ENCODE measurements at regions not wholly inside any gene's neighbourhood (a gene's known extent, or its start where the extent isn't known, plus 50 kb on each side); places are given as distances from the start of the nearest gene placed in this dataset.
"Not testable (repeated sequence)": the region's sequence is repeated elsewhere in the genome, so short reads cannot be mapped to it uniquely, and the experiment has no call there.

DNA sequence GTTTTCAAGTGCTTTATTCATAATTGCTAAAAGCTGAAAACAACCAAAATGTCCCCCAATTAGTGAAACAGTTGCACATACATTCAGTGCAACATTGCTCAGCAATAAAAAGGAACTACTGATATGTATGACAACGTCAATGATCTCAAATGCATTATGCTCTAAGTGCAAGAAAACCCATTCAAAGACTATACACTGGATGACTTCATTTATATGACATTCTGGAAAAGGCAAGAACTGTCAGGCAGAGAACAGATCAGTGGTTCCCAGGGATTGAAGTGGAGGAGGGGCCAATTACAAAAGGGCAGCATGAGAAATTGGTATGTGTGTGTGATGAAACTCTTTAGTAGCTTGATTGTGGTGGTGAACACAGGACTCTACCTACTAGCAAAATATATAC, 585.6 kb downstream of the TBL1XR1 start:
- no peak for DNase-seq (ENCODE audit: low spot score in 2 of 2)
- intact Hi-C loops (cut with DNase I; ENCODE audit: low total_unique reads) = no loop called here
- TF ChIP-seq POLR2A (IDR thresholded peaks at IDR 0.05) = no peak
- H3K4me3 ChIP-seq (ENCODE audit: low read depth, poor library complexity, severe bottlenecking) = no peak overlapping the region
- WGBS, 2 donors = 69 to 83% methylated on average over 1 of the region's 1 CpG

- H3K4me3 ChIP-seq (ENCODE audit: low read depth, poor library complexity, severe bottlenecking) = no peak overlapping the region
- TF ChIP-seq, protein P1, sequence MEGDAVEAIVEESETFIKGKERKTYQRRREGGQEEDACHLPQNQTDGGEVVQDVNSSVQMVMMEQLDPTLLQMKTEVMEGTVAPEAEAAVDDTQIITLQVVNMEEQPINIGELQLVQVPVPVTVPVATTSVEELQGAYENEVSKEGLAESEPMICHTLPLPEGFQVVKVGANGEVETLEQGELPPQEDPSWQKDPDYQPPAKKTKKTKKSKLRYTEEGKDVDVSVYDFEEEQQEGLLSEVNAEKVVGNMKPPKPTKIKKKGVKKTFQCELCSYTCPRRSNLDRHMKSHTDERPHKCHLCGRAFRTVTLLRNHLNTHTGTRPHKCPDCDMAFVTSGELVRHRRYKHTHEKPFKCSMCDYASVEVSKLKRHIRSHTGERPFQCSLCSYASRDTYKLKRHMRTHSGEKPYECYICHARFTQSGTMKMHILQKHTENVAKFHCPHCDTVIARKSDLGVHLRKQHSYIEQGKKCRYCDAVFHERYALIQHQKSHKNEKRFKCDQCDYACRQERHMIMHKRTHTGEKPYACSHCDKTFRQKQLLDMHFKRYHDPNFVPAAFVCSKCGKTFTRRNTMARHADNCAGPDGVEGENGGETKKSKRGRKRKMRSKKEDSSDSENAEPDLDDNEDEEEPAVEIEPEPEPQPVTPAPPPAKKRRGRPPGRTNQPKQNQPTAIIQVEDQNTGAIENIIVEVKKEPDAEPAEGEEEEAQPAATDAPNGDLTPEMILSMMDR (IDR thresholded peaks at IDR 0.05) = no peak
- no peak for TF ChIP-seq POLR2A (IDR thresholded peaks at IDR 0.05)
- 75 to 88% methylated on average over 5 of the region's 5 CpGs for WGBS, 2 donors
- intact Hi-C loops (cut with DNase I; ENCODE audit: low total_unique reads) = no loop called here
- DNase-seq (ENCODE audit: low spot score in 2 of 2) = no peak
Measured at GRCh38 chr3:176609361-176609760, 587.9 kb downstream of the TBL1XR1 start.

DNA sequence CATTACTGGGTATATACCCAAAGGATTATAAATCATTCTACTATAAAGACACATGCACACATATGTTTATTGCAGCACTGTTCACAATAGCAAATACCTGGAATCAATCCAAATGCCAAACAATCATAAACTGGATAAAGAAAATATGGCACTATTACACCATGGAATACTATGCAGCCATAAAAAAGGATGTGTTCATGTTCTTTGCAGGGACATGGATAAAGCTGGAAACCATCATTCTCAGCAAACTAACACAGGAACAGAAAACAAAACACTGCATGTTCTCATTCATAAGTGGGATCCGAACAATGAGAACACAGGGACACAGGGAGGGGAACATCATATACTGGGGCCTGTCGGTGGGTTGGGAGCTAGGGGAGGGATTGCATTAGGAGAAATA, 591.7 kb downstream of the TBL1XR1 start:
- 96 to 97% methylated on average over 2 of the region's 2 CpGs for WGBS, 2 donors
- H3K4me3 ChIP-seq (ENCODE audit: low read depth, poor library complexity, severe bottlenecking); DNase-seq (ENCODE audit: low spot score in 2 of 2); intact Hi-C loops (cut with DNase I; ENCODE audit: low total_unique reads): not testable (repeated sequence)

DNA sequence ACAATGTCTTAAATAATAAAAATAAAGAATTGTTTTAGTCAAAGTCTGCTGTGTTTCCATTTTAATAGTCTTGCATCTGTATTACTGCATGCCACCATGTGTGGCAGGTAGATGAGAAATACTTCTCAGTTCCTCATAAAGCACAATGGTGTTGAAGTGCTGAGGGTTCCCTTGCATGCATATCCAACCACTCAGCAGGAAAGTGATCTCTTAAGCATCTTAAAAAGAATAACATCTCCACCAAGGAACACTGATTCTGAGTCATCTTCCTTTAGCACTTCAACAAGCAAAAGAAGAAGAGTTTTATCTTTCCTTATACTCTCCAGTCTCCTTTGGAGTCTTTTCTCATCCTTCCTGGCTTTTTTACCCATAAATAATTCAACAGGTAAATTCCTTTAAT, 602.0 kb downstream of the TBL1XR1 start:
- TF ChIP-seq, protein P1 (IDR thresholded peaks at IDR 0.05) = no peak
- no peak for TF ChIP-seq POLR2A (IDR thresholded peaks at IDR 0.05)
- intact Hi-C loops (cut with DNase I; ENCODE audit: low total_unique reads) = no loop called here
- H3K4me3 ChIP-seq (ENCODE audit: low read depth, poor library complexity, severe bottlenecking) = no peak overlapping the region
- no peak for DNase-seq (ENCODE audit: low spot score in 2 of 2)

DNA sequence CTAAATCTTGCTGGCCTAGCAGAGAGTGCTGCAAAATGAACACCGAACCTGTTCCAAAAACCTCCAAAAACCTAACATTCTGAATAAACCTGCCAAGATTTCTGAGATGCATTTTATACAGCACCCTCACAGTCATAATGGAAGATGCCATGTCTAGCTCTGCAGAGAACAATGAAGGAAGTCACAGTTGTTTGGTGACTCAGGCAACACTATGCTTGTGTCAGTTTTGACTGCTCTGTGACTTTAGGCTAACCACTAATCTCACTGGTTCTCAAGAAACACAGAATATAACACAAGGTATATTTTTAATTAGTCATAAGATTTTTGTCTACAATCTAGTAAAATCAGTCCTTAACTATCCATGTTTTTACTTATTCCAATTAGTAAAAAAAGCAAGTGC, 606.6 kb downstream of the TBL1XR1 start:
- TF ChIP-seq POLR2A (IDR thresholded peaks at IDR 0.05) = no peak
- TF ChIP-seq, protein P1 (IDR thresholded peaks at IDR 0.05) = no peak
- 85 to 100% methylated on average over 1 of the region's 1 CpG for WGBS, 2 donors
- DNase-seq (ENCODE audit: low spot score in 2 of 2) = no peak
- H3K4me3 ChIP-seq (ENCODE audit: low read depth, poor library complexity, severe bottlenecking) = no peak overlapping the region
- intact Hi-C loops (cut with DNase I; ENCODE audit: low total_unique reads) = no loop called here

DNA sequence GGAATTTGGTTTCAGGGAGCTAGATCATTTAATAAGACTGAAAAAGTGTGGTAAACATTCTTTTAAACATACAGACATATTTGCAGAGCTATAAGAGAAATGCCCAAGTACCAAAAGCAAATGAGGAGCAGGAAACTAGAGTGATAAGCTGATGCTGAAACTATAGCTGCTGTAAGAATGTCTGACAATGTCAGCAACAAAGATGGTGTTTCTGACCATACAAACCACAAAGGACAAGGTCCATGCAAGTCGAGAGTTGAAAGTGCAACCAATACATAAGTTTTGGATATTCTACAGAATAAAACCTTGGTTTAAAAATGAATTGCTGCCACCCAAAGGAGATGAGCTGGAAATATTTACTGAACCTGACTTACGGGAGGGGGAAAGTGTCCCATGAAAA, 610.2 kb downstream of the TBL1XR1 start:
- WGBS, 2 donors = 89 to 91% methylated on average over 2 of the region's 2 CpGs
- no peak overlapping the region for H3K4me3 ChIP-seq (ENCODE audit: low read depth, poor library complexity, severe bottlenecking)
- intact Hi-C loops (cut with DNase I; ENCODE audit: low total_unique reads) = no loop called here
- DNase-seq (ENCODE audit: low spot score in 2 of 2) = no peak
- TF ChIP-seq POLR2A (IDR thresholded peaks at IDR 0.05) = no peak
- TF ChIP-seq, protein P1 (IDR thresholded peaks at IDR 0.05) = no peak

GRCh38 chr3:176584413-176585176, 612.7 kb downstream of the TBL1XR1 start:
- H3K4me3 ChIP-seq (ENCODE audit: low read depth, poor library complexity, severe bottlenecking) = no peak overlapping the region
- no peak for DNase-seq (ENCODE audit: low spot score in 2 of 2)
- intact Hi-C loops (cut with DNase I; ENCODE audit: low total_unique reads) = no loop called here
- TF ChIP-seq, protein P1 (IDR thresholded peaks at IDR 0.05) = no peak
- TF ChIP-seq POLR2A (IDR thresholded peaks at IDR 0.05) = no peak

All from lower leg skin (tissue), 4 donors.